ENCODE measurements at regions not wholly inside any gene's neighbourhood (a gene's known extent, or its start where the extent isn't known, plus 50 kb on each side); places are given as distances from the start of the nearest gene placed in this dataset.

- Histone ChIP-seq H3K4me2 (ENCODE audit: extremely low read depth, insufficient read depth, low read length) (no peak overlapping the region), H3K79me2 (ENCODE audit: control insufficient read depth, insufficient read depth, low read length) (no peaks in the 10 kb centered on the region), H3K9ac (ENCODE audit: insufficient read depth, low read length) (no peak overlapping the region), H2AFZ (ENCODE audit: low read length) (no peak overlapping the region), H4K20me1 (ENCODE audit: control insufficient read depth, extremely low read depth, insufficient read depth, low read length) (no peaks in the 10 kb centered on the region), H3K4me1 (ENCODE audit: control insufficient read depth, extremely low read depth, insufficient read depth, low read length) (no peaks in the 10 kb centered on the region), H3K27ac (ENCODE audit: insufficient read depth, low read length) (no peak overlapping the region), H3K36me3 (ENCODE audit: control insufficient read depth, insufficient read depth, low read length) (no peaks in the 10 kb centered on the region), H3K9me3 (ENCODE audit: control insufficient read depth, insufficient read depth, low read depth, low read length) (no peaks in the 10 kb centered on the region), H3K4me3 (replicated peaks in 1 of 4; ENCODE audit: control extremely low read depth in 1 of 4, insufficient read depth in 1 of 4, low read depth in 3 of 4, low read length in 4 of 4) (no peak overlapping the region), H3K27me3 (ENCODE audit: control insufficient read depth, insufficient read depth, low read length) (no peaks in the 10 kb centered on the region)
- no peak for TF ChIP-seq CTCF (conservative IDR thresholded peaks at IDR 0.05 in 1 of 2, IDR thresholded peaks at IDR 0.05 in 1 of 2; ENCODE audit: low read depth in 1 of 2, low read length in 2 of 2)
- TF ChIP-seq EZH2 (IDR thresholded peaks at IDR 0.05; ENCODE audit: low read length, missing control alignments) = no peak
- DNase-seq (ENCODE audit: low read depth in 2 of 2) = no peak
Measured at GRCh38 chr1:217096200-217096599, 373.0 kb upstream of the ESRRG start.

GRCh38 chr1:217095050-217095622 is 371.9 kb upstream of the ESRRG start:
- no peaks in the 10 kb centered on the region for H3K4me1 ChIP-seq (ENCODE audit: control insufficient read depth, extremely low read depth, insufficient read depth, low read length)
- no peak overlapping the region for H3K4me2 ChIP-seq (ENCODE audit: extremely low read depth, insufficient read depth, low read length)
- DNase-seq (ENCODE audit: low read depth in 2 of 2) = no peak
- no peaks in the 10 kb centered on the region for H3K36me3 ChIP-seq (ENCODE audit: control insufficient read depth, insufficient read depth, low read length)
- H3K27me3 ChIP-seq (ENCODE audit: control insufficient read depth, insufficient read depth, low read length) = no peaks in the 10 kb centered on the region
- no peaks in the 10 kb centered on the region for H4K20me1 ChIP-seq (ENCODE audit: control insufficient read depth, extremely low read depth, insufficient read depth, low read length)
- H2AFZ ChIP-seq (ENCODE audit: low read length) = no peak overlapping the region
- no peak overlapping the region for H3K9ac ChIP-seq (ENCODE audit: insufficient read depth, low read length)
- H3K9me3 ChIP-seq (ENCODE audit: control insufficient read depth, insufficient read depth, low read depth, low read length) = no peaks in the 10 kb centered on the region
- TF ChIP-seq CTCF (conservative IDR thresholded peaks at IDR 0.05 in 1 of 2, IDR thresholded peaks at IDR 0.05 in 1 of 2; ENCODE audit: low read depth in 1 of 2, low read length in 2 of 2) (no peak), EZH2 (IDR thresholded peaks at IDR 0.05; ENCODE audit: low read length, missing control alignments) (no peak)
- H3K27ac ChIP-seq (ENCODE audit: insufficient read depth, low read length) = no peak overlapping the region
- no peak overlapping the region for H3K4me3 ChIP-seq (replicated peaks in 1 of 4; ENCODE audit: control extremely low read depth in 1 of 4, insufficient read depth in 1 of 4, low read depth in 3 of 4, low read length in 4 of 4)
- no peaks in the 10 kb centered on the region for H3K79me2 ChIP-seq (ENCODE audit: control insufficient read depth, insufficient read depth, low read length)

GRCh38 chr1:217091561-217091960 is 368.3 kb upstream of the ESRRG start:
- TF ChIP-seq EZH2 (IDR thresholded peaks at IDR 0.05; ENCODE audit: low read length, missing control alignments) = no peak
- no peak for TF ChIP-seq CTCF (conservative IDR thresholded peaks at IDR 0.05 in 1 of 2, IDR thresholded peaks at IDR 0.05 in 1 of 2; ENCODE audit: low read depth in 1 of 2, low read length in 2 of 2)
- Histone ChIP-seq H3K4me1 (ENCODE audit: control insufficient read depth, extremely low read depth, insufficient read depth, low read length) (peaks cover 5% of the 10 kb centered on the region), H4K20me1 (ENCODE audit: control insufficient read depth, extremely low read depth, insufficient read depth, low read length) (no peaks in the 10 kb centered on the region), H3K9me3 (ENCODE audit: control insufficient read depth, insufficient read depth, low read depth, low read length) (no peaks in the 10 kb centered on the region), H2AFZ (ENCODE audit: low read length) (no peak overlapping the region), H3K4me2 (ENCODE audit: extremely low read depth, insufficient read depth, low read length) (no peak overlapping the region), H3K27ac (ENCODE audit: insufficient read depth, low read length) (no peak overlapping the region), H3K9ac (ENCODE audit: insufficient read depth, low read length) (no peak overlapping the region), H3K4me3 (replicated peaks in 1 of 4; ENCODE audit: control extremely low read depth in 1 of 4, insufficient read depth in 1 of 4, low read depth in 3 of 4, low read length in 4 of 4) (no peak overlapping the region), H3K27me3 (ENCODE audit: control insufficient read depth, insufficient read depth, low read length) (no peaks in the 10 kb centered on the region), H3K79me2 (ENCODE audit: control insufficient read depth, insufficient read depth, low read length) (no peaks in the 10 kb centered on the region), H3K36me3 (ENCODE audit: control insufficient read depth, insufficient read depth, low read length) (no peaks in the 10 kb centered on the region)
- no peak for DNase-seq (ENCODE audit: low read depth in 2 of 2)

Measured in fibroblast of lung (primary cell).